HG03378 (cell line): ENCODE measurements at regions not wholly inside any gene's neighbourhood (a gene's known extent, or its start where the extent isn't known, plus 50 kb on each side); places are given as distances from the start of the nearest gene placed in this dataset.

Experiments used
- ATAC-seq: cut with Tn5 transposase; IDR thresholded peaks from one replicate; pipeline ENCODE4 v1.9.1; 2021; ENCODE audit warnings: mild to moderate bottlenecking, moderate library complexity; ENCODE audit not compliant: unreplicated experiment

DNA sequence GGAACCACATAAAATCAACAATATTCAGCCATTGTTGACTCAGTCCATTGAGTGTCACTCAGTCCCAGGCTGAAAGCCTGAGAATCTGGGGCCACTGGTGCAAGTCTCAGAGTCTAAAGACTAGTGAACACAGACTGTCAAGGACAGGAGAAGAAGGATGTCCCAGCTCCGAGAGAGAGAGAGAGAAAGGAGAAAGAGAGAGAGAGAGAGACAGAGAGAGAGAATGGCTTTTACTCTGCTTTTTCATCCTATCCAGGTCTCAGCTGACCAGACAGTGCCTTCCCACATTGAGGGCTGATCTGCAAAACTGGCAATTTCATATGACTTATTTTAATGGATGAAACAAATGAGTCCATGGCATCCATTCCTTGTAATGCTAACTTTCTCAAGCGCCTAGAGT is 984.1 kb downstream of the UQCRFS1 start:
- no peak for ATAC-seq

DNA sequence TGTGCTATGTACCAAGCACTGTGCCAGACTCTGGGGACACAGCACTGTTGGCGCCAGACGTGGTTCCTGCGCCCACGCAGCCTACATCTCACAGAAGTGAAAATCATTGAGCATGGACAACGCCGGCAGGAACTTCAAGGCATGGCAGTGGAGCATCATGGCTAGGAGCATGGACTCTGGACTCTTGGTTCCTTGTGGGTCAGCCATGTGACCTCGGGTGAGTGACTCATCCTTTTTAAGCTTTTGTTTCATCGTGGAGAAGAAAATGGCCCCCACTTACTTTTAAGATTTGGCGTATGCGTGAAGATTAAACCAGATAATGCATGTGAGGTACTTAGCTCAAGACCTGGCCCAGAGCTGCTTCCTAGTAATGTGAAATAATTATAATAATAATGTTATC is 988.5 kb downstream of the UQCRFS1 start:
- ATAC-seq: no peak

DNA sequence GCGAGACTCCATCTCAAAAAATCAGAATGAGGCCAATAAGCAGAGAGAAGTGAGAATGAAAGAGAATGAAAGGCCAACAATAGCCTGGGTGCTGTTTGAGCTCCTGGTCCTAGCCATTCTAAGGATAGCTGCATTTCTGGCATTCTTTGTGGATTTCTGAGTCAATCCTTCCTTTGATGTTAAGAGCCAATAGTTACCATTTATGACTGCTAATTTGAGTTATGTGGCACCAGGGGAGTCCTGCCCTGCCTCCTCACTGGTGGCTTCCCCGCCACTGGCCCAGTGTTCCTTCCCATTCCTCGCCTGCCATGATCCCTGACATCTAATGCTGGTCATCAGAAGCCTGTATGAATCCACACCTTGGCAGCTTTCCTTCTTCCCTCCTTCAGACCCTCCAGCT is 991.2 kb downstream of the UQCRFS1 start:
- ATAC-seq: no peak

DNA sequence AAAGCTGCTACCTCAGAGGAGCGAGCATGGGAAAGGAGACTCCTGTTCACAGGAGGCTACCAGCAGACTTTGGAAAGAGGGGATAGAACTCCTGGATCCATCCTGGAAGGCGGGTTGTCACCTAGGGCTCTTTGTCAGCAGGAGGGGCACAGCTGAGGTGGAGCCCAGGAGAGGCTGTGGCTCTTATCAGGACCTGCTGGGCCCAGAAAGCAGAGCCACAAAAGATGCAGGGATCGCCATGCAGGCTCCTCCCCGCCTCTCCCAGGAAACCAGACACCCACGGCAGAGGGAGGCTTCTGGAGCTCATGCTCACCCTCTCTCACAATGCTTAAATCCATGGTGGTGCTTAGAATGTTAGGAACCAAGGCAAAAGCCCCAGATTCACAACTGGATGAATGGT is 994.2 kb downstream of the UQCRFS1 start:
- ATAC-seq: no peak

DNA sequence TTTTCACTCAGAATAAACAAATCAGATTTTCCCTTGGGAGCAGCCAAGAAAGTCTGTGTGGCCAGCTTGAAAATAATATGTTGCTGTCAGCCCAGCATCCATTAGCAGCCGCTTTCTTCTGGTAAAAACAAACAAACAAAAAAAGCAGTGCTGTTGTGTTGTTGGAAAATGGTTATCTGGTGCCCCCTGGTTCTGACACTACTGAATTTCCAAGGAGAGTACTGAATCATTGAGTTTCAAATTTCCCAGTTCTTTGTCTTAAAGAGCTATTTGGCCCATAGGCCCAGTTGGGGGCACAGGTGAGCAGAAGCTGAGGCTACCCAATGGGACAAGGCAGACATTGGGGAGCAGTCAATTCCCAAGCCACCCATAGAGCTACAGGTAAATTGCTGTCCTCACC is 995.9 kb downstream of the UQCRFS1 start:
- no peak for ATAC-seq

DNA sequence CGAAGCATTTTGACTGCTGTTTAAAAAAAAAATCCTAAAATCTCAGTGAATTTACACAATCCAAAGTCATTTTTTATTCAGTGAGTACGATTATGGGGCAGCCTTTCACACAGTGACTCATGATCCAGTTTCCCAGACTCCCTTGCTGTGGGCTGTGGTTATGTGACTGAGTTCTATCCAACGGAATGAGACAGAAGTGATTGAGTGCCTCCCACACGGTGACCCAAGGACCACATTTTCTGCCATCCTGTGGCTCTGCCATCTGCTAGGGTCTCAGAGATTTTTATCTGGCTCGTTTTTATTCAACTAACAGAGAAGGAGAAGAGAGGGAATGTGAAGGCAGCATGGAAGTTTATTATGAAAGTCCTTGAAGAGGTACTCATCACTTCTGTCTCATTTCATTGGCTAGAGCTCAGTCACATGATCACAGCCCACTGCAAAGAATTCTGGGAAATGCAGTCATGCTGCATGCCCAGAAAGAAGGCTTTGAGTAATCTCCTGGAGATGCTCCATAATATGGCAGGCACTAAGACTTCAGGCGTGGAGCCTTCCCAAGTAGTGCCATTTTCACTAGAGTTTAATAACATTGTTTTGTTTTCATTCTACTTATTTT is 999.4 kb downstream of the UQCRFS1 start:
- ATAC-seq: no peak

DNA sequence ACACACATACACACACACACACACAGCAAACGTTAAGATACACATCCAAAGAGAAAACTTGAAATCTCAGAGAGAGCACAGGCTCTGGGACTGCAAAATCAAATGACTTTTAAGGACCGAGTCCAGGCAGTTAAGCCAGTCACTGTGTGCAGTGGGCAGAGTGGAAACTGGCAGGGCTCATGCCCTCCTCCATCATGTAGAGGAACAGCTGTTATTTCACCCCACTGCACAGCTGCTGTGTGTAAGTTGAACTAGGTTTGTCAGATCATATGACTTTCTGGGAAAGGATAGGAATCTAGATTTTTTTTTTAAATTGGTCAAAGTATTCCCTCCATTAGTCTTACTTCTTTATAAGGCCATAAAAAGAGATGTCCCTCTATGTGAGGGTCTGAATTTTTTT is 1002.1 kb downstream of the UQCRFS1 start:
- ATAC-seq: no peak

DNA sequence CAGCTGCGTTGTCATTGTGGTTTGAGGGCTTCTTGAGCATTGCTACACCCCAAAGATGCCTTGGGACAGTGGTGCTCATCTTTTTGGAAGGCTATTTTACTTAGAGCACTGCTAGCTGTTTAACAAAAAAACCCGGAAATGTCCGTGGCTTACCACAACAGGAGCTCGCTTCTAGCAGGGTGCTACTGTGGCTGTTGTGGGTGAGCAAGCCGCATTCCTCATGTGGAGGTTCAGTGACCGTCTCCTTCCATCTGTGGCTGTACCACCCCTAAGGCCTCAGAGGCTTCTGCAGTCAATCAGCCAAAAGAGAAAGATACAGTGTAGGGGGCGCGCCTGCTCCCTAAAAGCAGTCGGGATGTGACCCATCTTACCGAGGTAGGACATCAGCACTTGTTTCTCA is 1004.2 kb downstream of the UQCRFS1 start:
- ATAC-seq: no peak

DNA sequence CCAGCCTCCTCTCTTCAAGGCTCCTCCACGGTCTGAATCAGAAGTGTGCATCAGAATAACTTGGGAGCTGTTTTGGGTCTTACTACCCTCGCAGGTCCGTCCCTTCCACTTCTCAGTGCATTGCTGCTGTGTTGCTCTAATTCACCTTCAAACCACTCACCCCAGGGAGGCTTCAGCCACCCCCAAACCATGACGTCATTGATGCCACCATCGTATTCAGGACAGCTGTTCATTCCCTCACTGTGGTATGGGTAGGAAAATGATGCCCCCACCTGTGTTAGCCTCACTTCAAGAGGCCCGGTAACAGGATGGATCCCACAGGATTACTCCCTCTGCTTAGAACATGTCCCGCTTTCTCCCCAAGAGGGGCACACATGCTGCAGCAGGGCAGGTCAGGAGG is 1005.7 kb downstream of the UQCRFS1 start:
- ATAC-seq: no peak

DNA sequence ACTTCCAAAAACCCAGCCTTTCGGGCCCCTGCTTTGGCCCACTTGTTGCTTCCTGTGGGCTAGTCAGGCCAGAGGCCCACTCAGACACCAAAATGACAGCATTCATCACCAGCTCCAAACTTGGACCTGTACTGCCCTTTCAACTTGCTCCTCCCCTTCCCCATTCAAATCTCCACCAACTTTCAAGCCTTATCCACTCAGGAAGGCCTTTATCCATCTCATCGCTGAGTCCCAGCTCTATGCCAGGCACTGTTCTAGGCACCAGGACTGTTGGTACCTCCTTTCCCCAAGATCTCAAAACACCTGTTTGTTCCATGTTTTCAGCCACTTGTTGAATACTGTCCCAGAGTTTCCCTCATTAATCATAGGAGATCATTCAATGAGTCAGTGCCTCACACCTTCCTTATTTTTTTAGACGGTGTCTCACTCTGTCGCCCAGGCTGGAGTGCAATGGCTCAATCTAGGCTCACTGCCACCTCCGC is 1011.4 kb downstream of the UQCRFS1 start:
- no peak for ATAC-seq

DNA sequence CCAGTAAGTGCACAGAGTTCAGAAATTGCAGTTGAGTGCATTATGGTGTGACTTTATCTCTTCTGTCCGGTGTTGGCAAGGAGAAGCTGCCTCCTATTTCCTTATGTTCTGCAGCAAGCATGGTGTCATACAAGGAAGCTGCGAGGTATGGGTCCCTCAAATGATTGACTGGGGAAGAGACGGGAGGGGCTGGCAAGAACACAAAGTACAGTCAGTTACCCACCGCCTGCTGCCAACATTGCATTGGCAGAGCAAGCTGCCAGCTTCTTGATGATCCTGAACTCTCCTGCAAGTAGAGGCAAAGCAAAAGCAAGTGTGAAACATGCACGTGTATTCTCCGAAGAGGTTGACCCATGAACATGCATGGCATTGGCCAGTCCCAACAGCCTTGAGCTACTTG is 1013.6 kb downstream of the UQCRFS1 start:
- ATAC-seq: no peak

DNA sequence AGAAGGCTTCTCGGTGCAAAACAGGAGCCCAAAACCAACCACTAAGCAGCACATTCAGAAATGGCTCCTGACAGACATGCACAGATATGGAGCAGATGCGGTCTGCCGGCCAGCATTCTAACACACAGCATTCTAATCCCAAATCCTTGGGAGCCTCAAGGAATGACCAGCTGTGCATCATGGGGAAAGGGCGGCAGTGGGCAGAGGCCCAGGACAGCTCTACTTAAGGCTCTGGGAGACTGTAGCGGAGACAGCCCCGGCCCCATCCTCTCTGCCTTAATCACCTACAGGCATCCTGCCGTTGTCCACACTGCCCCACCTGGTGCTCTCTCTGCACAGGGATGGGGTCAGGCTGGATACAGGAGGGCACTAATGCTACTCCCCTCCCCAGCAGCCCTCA is 1016.0 kb downstream of the UQCRFS1 start:
- ATAC-seq: no peak

DNA sequence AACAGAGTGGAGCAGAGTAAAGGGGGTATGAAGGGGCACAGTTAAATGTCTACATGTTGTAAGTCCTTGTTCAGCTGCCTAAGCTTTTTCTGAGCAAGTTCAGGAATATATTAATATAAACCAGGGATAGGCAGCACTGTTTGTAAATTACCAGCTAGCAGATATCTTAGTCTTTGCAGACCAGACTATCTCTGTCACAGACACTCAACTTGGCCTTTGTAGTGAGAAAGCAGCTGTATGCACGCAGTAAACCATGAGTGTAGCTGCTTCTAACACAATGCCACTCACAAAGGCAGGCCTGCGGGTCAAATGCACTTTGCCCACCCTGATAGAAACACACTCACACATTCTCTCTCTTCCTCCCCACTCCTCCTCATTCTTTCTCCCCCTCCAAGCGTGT is 1016.9 kb downstream of the UQCRFS1 start:
- ATAC-seq: no peak

DNA sequence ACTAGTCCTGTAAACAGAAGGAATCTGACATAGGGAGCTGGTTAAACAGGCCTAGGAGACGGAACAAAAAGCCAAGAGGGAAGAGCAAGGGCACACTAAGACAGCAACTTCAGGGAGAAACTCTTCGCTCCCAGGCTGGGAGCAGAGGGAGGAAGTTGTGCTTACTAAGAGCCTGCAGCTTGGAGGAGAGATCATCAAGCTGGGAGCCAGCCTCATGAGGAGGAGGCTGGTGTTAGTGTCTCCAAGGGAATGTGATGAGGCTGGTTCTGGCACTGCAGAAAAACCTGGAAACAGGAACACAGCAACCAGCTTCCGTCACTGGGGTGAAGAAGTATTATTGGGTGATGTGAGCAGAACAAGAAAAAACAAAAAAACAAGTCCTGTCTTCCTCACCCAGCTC is 1027.3 kb downstream of the UQCRFS1 start:
- ATAC-seq: no peak

DNA sequence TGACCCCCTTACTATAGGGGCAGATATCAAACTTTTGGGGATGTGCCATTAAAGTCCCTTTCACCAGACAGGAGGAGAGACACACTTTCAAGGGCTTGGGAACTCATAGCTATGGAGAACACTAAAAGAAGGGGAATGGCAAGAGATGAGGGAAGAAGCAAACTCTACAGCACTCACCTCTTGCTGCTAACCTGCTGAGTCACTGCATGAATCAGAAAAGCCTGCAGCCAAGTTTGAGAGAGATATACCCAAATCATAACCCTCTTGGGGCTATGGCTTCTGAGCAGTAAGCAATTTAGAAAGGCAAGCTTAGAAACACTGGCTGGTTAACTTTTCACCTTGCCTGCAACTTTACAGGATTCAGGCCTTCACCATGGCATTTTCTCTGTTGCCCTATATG is 1028.0 kb downstream of the UQCRFS1 start:
- ATAC-seq: no peak

DNA sequence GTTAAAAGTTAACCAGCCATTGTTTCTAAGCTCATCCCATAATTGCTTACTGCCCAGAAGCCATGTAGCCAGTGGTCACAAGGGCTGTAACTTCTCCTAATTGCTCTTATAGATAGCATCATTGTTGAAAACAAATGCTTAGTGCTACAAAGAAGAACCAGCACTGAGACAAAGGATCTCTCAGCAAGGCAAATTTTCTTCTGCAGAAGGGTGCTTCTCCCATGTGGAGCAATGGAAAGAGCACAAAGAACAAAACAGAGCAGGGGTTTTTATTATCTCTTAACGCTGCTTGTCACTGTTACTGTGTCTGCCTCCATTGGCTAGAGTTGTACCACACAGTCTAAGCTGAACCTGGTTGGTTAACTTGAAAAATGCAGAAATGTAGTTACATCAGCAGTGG is 1036.8 kb downstream of the UQCRFS1 start:
- no peak for ATAC-seq

DNA sequence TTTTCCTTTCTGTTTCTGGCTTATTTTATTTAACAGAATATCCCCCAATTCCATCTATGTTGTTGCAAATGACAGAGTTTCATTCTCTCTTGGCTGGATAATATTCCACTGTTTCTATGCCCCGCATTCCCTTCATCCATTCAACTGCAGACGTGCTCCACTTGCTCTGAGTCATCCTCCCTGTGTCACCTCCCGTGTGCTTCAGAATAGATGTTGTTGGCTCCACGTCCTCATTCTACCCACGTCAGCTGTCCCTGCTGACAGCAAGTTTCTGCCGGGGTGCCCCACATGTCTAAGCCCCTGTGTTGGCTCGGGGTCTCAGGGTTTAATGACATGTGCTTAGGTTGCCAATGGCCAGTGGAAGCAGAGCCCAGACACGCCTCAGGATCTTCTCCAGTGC is 1041.0 kb downstream of the UQCRFS1 start:
- no peak for ATAC-seq

DNA sequence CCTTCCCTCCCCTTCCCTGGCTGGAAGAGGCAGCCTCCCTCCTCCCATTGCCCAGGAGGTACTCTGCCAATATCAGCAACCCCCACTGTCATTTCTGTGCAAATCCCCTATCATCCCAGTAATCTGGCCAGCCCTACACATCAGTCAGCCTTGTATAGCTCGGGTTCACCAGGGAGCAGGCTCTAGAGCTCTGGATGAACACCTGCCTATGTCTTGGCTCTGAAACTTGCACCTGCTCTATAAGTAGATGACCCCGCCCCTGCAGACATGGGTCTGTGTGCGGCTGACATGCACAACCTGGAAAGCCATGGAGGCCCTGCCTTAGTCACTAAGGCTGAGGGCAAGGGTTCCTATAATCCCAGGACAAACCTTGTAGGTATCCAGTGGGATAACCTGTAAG is 1042.9 kb downstream of the UQCRFS1 start:
- no peak for ATAC-seq

DNA sequence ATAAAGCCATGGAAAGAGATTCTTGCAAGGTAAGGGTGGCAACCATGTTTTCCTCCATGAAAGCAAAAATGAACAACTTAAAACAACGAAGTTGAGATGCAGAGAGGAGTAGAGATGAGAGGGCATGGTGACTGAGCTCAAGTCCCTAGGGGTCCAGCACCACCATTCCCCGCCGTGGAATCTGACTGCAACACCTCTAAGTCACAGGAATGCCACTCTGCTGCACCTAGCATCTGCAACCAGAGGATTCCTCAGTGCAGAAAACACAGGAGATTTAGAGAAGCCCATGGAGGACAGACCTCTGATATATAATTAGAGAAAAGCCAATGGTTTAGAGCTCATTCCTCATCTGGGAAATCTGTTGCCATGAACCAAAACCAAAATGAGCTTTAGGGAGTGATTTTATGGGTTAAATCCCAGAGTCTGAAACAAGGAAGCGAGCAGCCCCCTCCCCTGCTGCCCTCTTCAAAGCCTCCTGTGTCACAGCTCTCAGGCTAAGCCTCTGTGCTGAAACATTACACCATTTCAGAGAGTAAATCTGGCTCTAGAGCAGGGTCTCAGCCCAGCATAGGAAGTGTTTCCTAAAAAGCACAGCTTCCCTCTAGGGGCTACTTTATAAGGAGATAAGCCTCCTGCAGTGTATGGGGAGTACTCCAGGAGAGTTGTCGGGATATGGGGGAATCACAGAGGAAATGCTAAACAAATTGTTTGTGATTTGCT is 1043.6 kb downstream of the UQCRFS1 start:
- ATAC-seq: no peak

DNA sequence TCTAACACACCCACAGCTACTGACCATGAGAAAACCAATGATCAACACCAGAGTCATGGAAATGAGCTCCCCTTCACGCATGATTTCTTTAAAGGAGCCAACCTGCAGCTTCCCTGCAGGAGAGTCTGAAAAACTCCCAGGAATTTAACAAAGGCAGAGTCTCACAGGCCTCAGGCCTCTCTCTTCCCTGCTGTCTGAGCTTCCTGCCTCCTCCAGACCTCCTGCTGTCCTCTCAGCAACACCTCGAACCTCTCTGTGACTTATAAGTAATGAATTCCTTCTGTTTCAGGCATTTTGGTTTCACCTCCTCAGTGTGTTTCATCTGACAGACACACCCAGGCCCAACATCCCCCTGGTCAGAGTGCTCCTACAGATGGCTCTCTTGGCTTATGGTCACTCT is 1044.4 kb downstream of the UQCRFS1 start:
- ATAC-seq: no peak

DNA sequence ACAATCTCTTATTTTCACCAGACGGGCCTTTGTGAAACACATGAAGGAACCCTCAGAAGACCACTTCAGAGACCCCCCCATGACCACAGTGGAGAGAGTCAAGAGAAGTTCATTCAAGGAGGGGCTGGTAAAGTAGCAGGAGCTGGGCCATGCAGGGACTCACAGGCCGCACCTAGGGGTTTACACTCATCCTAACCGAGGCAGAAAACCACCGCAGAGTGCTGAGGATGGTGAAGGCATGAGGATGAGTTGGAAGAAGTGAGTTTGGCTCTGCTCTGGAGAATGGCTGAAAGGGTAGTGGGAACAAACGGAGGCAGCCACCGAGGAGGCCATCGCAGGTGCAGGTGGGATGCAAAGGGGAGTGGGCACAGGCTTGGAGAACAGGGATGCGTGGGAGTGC is 1046.9 kb downstream of the UQCRFS1 start:
- ATAC-seq: no peak

DNA sequence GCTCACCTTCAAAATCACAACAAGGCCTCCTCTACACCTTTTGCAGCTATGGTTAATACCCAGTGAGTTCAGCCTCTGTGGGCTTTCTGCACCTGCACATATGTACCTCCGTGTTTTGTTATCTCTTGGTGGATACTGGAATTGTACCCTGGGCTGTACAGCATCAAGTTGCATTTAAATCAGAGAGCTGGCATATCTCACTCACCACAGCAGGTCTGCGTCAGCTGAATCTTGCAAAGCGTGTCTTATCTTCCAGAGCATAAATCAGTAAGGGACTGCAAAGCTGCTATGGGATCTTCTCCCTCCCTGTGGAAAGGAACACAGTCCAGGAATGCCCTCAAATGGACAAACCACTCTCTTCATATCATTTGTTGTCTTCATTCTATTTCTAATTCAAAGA is 1048.7 kb downstream of the UQCRFS1 start:
- ATAC-seq: no peak

DNA sequence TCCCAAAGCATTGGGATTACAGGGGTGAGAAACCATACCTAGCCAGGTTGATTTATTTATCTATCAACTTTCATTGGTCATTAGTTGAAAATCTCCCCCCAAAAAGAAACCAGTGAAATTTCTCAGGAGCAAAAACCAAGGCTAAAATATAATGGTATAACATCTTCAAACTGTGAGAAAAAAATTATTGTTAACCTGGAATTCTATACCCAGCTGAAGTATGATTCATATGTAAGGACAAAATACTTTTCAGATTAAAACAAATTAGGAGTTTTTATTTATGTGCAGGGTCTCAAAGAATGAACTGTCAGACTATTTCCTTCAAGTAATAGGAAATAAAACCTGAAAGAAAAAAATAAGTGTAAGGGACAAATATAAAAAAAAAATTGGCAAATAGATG is 1053.9 kb downstream of the UQCRFS1 start:
- ATAC-seq: no peak
